T-cell (primary cell): ENCODE measurements at regions not wholly inside any gene's neighbourhood (a gene's known extent, or its start where the extent isn't known, plus 50 kb on each side); places are given as distances from the start of the nearest gene placed in this dataset.

Source experiments
- ATAC-seq, 4 experiments: fragments of 200-7000 bp in 3 of 4; fragments of 150-1000 bp in 1 of 4; cut with Tn5 transposase; replicated peaks in 1 of 4; 1 replicate in 3 of 4; 2 replicates in 1 of 4; pipeline ENCODE4 v1.10.0; 2021; ENCODE audit warnings: moderate library complexity in 3 of 4, mild to moderate bottlenecking in 2 of 4, moderate number of reproducible peaks in 1 of 4
- CTCF ChIA-PET, 2 donors: fragments of 300-600 bp; sonication (Branson Sonifier 250); formaldehyde crosslinking; loops; one replicate each; lab custom pipeline; 2022; ENCODE audit warnings: antibody characterized with exemption in 2 of 2; lab: Charles Lee
- POLR2A ChIA-PET, 2 donors: fragments of 300-600 bp; sonication (Branson Sonifier 250); formaldehyde crosslinking; loops; one replicate each; lab custom pipeline; 2022; ENCODE audit warnings: antibody characterized with exemption in 2 of 2; lab: Charles Lee
- DNase-seq, 35 experiments: peaks; one replicate each; pipeline versions ENCODE4 v3.0.0 to v3.0.0-alpha.2; 2013 to 2023
- H3K27ac ChIP-seq: one replicate; pipeline ENCODE4 v1.5.1; 2013; ENCODE audit warnings: low read length
- H3K27me3 ChIP-seq, 2 experiments: replicated peaks in 1 of 2; 1 replicate in 1 of 2; 2 replicates in 1 of 2; pipeline versions ENCODE4 v1.6.1 to v1.7.0; 2013; ENCODE audit warnings: low read length in 1 of 2, mixed read lengths in 1 of 2; ENCODE audit not compliant: control insufficient read depth in 2 of 2, insufficient read depth in 2 of 2; ENCODE audit errors: extremely low read depth in 1 of 2
- H3K36me3 ChIP-seq, 2 donors: 1 replicate in 1 of 2; 2 replicates in 1 of 2; pipeline versions ENCODE4 v1.6.1 to v1.7.0; 2013; ENCODE audit warnings: low read length in 1 of 2; ENCODE audit not compliant: control insufficient read depth in 2 of 2, insufficient read depth in 1 of 2; ENCODE audit errors: extremely low read depth in 1 of 2
- H3K4me1 ChIP-seq, 2 experiments: 1 replicate in 1 of 2; 2 replicates in 1 of 2; pipeline versions ENCODE4 v1.6.1 to v1.7.0; 2013; ENCODE audit warnings: low read length in 2 of 2, mixed read lengths in 1 of 2; ENCODE audit not compliant: insufficient read depth in 2 of 2, control insufficient read depth in 1 of 2; ENCODE audit errors: extremely low read depth in 1 of 2
- H3K4me3 ChIP-seq, 2 donors: 1 replicate in 1 of 2; 2 replicates in 1 of 2; pipeline versions ENCODE4 v1.5.1 to v1.7.0; 2013; ENCODE audit warnings: mild to moderate bottlenecking in 2 of 2, low read length in 1 of 2, moderate library complexity in 1 of 2; ENCODE audit not compliant: control insufficient read depth in 1 of 2; ENCODE audit errors: extremely low read depth in 1 of 2
- H3K9me3 ChIP-seq: 2 replicates; pipeline ENCODE4 v1.7.0; 2013
- H3K27ac Mint-ChIP-seq, 2 donors: one replicate each; pipeline ENCODE4 v1.8.0; 2020 to 2021; ENCODE audit warnings: mild to moderate bottlenecking in 2 of 2, mixed read lengths in 2 of 2
- H3K27me3 Mint-ChIP-seq, 2 donors: one replicate each; pipeline ENCODE4 v1.8.0; 2021 to 2022; ENCODE audit warnings: mixed read lengths in 2 of 2
- H3K36me3 Mint-ChIP-seq: one replicate; pipeline ENCODE4 v1.8.0; 2021; ENCODE audit warnings: mixed read lengths
- H3K4me1 Mint-ChIP-seq, 3 donors: one replicate each; pipeline ENCODE4 v1.8.0; 2020 to 2022; ENCODE audit warnings: mixed read lengths in 3 of 3, mild to moderate bottlenecking in 1 of 3
- H3K4me3 Mint-ChIP-seq, 3 donors: one replicate each; pipeline ENCODE4 v1.8.0; 2020 to 2022; ENCODE audit warnings: mild to moderate bottlenecking in 3 of 3, mixed read lengths in 3 of 3, moderate library complexity in 3 of 3
- H3K9me3 Mint-ChIP-seq, 3 donors: one replicate each; pipeline ENCODE4 v1.8.0; 2020 to 2022; ENCODE audit warnings: mixed read lengths in 3 of 3
- WGBS: methylation state at CpG from one replicate; pipeline ENCODE4 v1.1.5; 2013; ENCODE audit warnings: missing lambda C conversion rate; ENCODE audit not compliant: insufficient coverage; 5-methylcytosine and 5-hydroxymethylcytosine counted together

- DNase-seq (no peak), ATAC-seq (no peak)
- Mint-ChIP-seq H3K4me1 (no peaks in the 10 kb centered on the region), H3K9me3 (peaks cover 7 to 9% (median 8%) of the 10 kb centered on the region in 3 donors), H3K4me3 (no peak overlapping the region), H3K27me3 (no peaks in the 10 kb centered on the region), H3K27ac (no peak overlapping the region), H3K36me3 (no peaks in the 10 kb centered on the region)
- no peaks in the 10 kb centered on the region for H3K36me3 ChIP-seq
- ChIA-PET POLR2A (no interaction called here), CTCF (no interaction called here)
- H3K27ac ChIP-seq, result no peak overlapping the region
- no peaks in the 10 kb centered on the region for H3K9me3 ChIP-seq
- no peak overlapping the region for H3K4me3 ChIP-seq
- H3K27me3 ChIP-seq, result no peaks in the 10 kb centered on the region
- H3K4me1 ChIP-seq, result no peaks in the 10 kb centered on the region
Observed at GRCh38 chrX:5586726-5587125, 641.9 kb downstream of the NLGN4X start.

DNA sequence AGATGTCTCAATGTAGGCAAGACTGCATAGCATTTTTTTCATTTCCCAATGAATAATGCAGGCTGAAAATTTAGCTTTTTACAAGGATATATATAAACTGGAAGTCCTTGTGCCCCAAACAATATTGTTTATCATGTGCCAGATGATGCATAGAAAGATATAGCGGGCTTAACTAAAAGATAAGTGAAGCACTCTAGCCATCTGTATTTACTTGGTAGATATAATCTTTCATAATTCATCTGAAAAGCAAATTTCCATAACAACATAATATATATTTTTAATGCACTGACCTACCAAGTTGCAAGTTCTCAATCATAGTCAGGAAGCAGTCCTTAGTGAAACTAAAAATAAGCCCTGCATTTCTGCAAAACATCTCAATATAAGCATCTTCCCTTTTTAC lies 653.3 kb downstream of the NLGN4X start:
- Mint-ChIP-seq H3K27me3 (no peaks in the 10 kb centered on the region), H3K36me3 (no peaks in the 10 kb centered on the region), H3K27ac (no peak overlapping the region), H3K4me1 (no peaks in the 10 kb centered on the region), H3K4me3 (no peak overlapping the region), H3K9me3 (peaks cover 0 to 5% (median 2%) of the 10 kb centered on the region in 3 donors)
- Histone ChIP-seq H3K9me3 (no peaks in the 10 kb centered on the region), H3K27me3 (no peaks in the 10 kb centered on the region), H3K4me3 (no peak overlapping the region), H3K4me1 (no peaks in the 10 kb centered on the region), H3K36me3 (no peaks in the 10 kb centered on the region), H3K27ac (no peak overlapping the region)
- ChIA-PET POLR2A (no interaction called here), CTCF (no interaction called here)
- ATAC-seq (no peak), DNase-seq (no peak)
- no CpG with 5 or more reads among the region's 1 CpG for WGBS

DNA sequence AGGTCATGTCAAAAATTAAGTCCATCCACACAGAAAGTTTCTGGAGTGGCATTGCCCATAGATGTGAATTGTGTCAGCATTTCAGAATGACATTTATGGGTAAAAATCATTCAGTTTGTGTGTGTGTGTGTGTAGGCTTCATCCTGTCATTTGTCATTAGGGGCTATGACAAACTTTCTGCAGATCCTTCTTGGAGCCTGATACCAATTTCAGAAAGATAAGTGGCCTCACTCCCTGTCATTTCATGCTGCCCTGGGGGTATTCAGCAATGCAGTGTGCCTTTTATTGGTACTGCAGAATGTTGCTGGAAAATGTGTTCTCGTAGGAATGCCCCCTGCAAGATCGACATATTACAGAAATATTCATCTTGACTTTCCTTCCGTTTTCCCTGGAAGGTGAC lies 659.7 kb downstream of the NLGN4X start:
- ChIA-PET CTCF (no interaction called here), POLR2A (no interaction called here)
- H3K36me3 ChIP-seq, result no peaks in the 10 kb centered on the region
- H3K27me3 ChIP-seq, result no peaks in the 10 kb centered on the region
- ATAC-seq, result no peak
- no peaks in the 10 kb centered on the region for H3K9me3 ChIP-seq
- Mint-ChIP-seq H3K9me3 (peaks cover 0 to 5% (median 0%) of the 10 kb centered on the region in 3 donors), H3K27me3 (no peaks in the 10 kb centered on the region), H3K4me3 (no peak overlapping the region), H3K27ac (no peak overlapping the region), H3K36me3 (no peaks in the 10 kb centered on the region), H3K4me1 (no peaks in the 10 kb centered on the region)
- H3K4me1 ChIP-seq, result no peaks in the 10 kb centered on the region
- H3K4me3 ChIP-seq, result no peak overlapping the region
- no peak overlapping the region for H3K27ac ChIP-seq
- no CpG with 5 or more reads among the region's 3 CpGs for WGBS
- DNase-seq, result no peak

DNA sequence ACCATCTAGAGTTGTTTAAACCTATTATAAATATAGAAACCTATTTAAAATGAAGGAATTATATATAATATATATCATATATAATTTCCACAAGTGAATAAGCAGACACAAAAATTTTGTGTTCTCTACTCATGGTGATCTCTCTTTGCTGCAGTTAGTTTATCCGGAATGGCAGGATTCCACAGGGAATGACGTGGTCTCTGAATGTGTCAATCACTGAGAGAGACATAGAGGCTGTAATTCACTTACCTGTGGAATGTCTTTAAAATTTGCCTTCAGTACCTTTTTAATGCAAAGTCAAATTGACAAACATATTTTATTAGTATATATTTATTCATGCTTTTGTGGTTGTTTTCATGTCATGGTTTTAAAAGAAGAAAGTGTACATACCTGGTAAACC lies 669.3 kb downstream of the NLGN4X start:
- H3K27me3 Mint-ChIP-seq, result no peaks in the 10 kb centered on the region
- CTCF ChIA-PET, result no interaction called here
- H3K4me3 ChIP-seq, result no peak overlapping the region
- no CpG with 5 or more reads among the region's 2 CpGs for WGBS
- H3K36me3 ChIP-seq, result no peaks in the 10 kb centered on the region
- H3K9me3 Mint-ChIP-seq, result peaks cover 20 to 25% (median 23%) of the 10 kb centered on the region in 3 donors
- H3K27ac ChIP-seq, result no peak overlapping the region
- H3K9me3 ChIP-seq, result no peaks in the 10 kb centered on the region
- no peaks in the 10 kb centered on the region for H3K36me3 Mint-ChIP-seq
- H3K4me1 Mint-ChIP-seq, result no peaks in the 10 kb centered on the region
- H3K27ac Mint-ChIP-seq, result no peak overlapping the region
- DNase-seq (no peak), ATAC-seq (no peak)
- no peaks in the 10 kb centered on the region for H3K27me3 ChIP-seq
- POLR2A ChIA-PET, result no interaction called here
- no peaks in the 10 kb centered on the region for H3K4me1 ChIP-seq
- no peak overlapping the region for H3K4me3 Mint-ChIP-seq

DNA sequence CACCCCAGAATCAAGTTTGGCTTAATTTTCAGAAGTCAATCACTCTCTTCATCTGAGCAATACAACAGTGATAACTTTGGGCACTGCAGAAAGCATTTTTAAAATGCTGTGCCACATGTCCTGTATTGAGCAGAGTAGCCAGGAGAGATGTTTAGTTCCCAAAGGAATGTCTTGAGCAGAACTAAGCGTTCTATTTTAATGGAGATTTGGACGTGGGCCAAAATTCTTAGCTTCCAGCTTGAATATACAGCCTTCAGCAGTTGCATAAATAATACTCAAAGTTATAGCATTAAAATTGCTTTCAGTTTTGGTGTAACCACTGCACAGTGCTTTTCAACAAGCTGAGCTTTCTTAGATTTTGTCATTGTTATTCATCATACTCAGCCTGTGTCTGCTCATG lies 679.2 kb downstream of the NLGN4X start:
- H3K27me3 ChIP-seq, result no peaks in the 10 kb centered on the region
- peaks cover 11 to 25% (median 25%) of the 10 kb centered on the region in 3 donors for H3K9me3 Mint-ChIP-seq
- no peak overlapping the region for H3K4me3 ChIP-seq
- no peaks in the 10 kb centered on the region for H3K4me1 ChIP-seq
- no peaks in the 10 kb centered on the region for H3K27me3 Mint-ChIP-seq
- H3K27ac ChIP-seq, result no peak overlapping the region
- ChIA-PET CTCF (no interaction called here), POLR2A (no interaction called here)
- H3K9me3 ChIP-seq, result no peaks in the 10 kb centered on the region
- H3K4me3 Mint-ChIP-seq, result no peak overlapping the region
- no peaks in the 10 kb centered on the region for H3K4me1 Mint-ChIP-seq
- DNase-seq (no peak), ATAC-seq (no peak)
- no peak overlapping the region for H3K27ac Mint-ChIP-seq
- WGBS, result no CpG with 5 or more reads among the region's 2 CpGs
- no peaks in the 10 kb centered on the region for H3K36me3 ChIP-seq
- H3K36me3 Mint-ChIP-seq, result no peaks in the 10 kb centered on the region

GRCh38 chrX:5537098-5537497 lies 691.6 kb downstream of the NLGN4X start:
- ChIA-PET CTCF (no interaction called here), POLR2A (no interaction called here)
- H3K4me1 Mint-ChIP-seq, result no peaks in the 10 kb centered on the region
- Histone ChIP-seq H3K27me3 (no peaks in the 10 kb centered on the region), H3K27ac (no peak overlapping the region), H3K9me3 (no peaks in the 10 kb centered on the region), H3K4me1 (no peaks in the 10 kb centered on the region), H3K4me3 (no peak overlapping the region), H3K36me3 (no peaks in the 10 kb centered on the region)
- H3K27ac Mint-ChIP-seq, result no peak overlapping the region
- H3K36me3 Mint-ChIP-seq, result no peaks in the 10 kb centered on the region
- no peak overlapping the region for H3K4me3 Mint-ChIP-seq
- peaks cover 0 to 2% of the 10 kb centered on the region in 2 donors for H3K27me3 Mint-ChIP-seq
- no peak for ATAC-seq
- no peak for DNase-seq
- 100% methylated on average over 1 of the region's 6 CpGs for WGBS
- H3K9me3 Mint-ChIP-seq, result peaks cover 4 to 18% (median 16%) of the 10 kb centered on the region in 3 donors

GRCh38 chrX:5536261-5536660 lies 692.4 kb downstream of the NLGN4X start:
- peaks cover 4 to 20% (median 18%) of the 10 kb centered on the region in 3 donors for H3K9me3 Mint-ChIP-seq
- H3K27me3 Mint-ChIP-seq, result peaks cover 0 to 4% of the 10 kb centered on the region in 2 donors
- ChIA-PET POLR2A (no interaction called here), CTCF (no interaction called here)
- Histone ChIP-seq H3K36me3 (no peaks in the 10 kb centered on the region), H3K9me3 (no peaks in the 10 kb centered on the region), H3K4me3 (no peak overlapping the region), H3K27me3 (no peaks in the 10 kb centered on the region), H3K27ac (no peak overlapping the region), H3K4me1 (no peaks in the 10 kb centered on the region)
- H3K27ac Mint-ChIP-seq, result no peak overlapping the region
- no CpG with 5 or more reads among the region's 3 CpGs for WGBS
- DNase-seq, result no peak
- no peak for ATAC-seq
- H3K4me1 Mint-ChIP-seq, result no peaks in the 10 kb centered on the region
- no peak overlapping the region for H3K4me3 Mint-ChIP-seq
- no peaks in the 10 kb centered on the region for H3K36me3 Mint-ChIP-seq
